GM12864 (cell line): ENCODE measurements at regions not wholly inside any gene's neighbourhood (a gene's known extent, or its start where the extent isn't known, plus 50 kb on each side); places are given as distances from the start of the nearest gene placed in this dataset.

Source experiments
- DNase-seq: peaks from one replicate; pipeline ENCODE4 v3.0.0-alpha.2; 2011; ENCODE audit warnings: low read depth
- H3K4me3 ChIP-seq: 2 replicates; pipeline ENCODE4 v1.5.1; 2011; ENCODE audit warnings: mild to moderate bottlenecking, low read depth, low read length, control low read depth
- CTCF ChIP-seq: IDR thresholded peaks from 2 replicates; pipeline ENCODE4 v1.5.1; 2011; ENCODE audit warnings: low read depth, mild to moderate bottlenecking, moderate library complexity, low read length, control low read depth, inconsistent platforms; ENCODE audit errors: missing control alignments

GRCh38 chr21:35969281-35969680, 91.0 kb downstream of the SETD4 start:
- TF ChIP-seq CTCF, result no peak
- DNase-seq, result no peak

GRCh38 chr21:35968564-35968963, 91.8 kb downstream of the SETD4 start:
- DNase-seq, result no peak
- no peak for TF ChIP-seq CTCF
- no peak overlapping the region for H3K4me3 ChIP-seq

More at GRCh38 chr21:35969281-35969680, 91.0 kb downstream of the SETD4 start:
- H3K4me3 ChIP-seq, result no peak overlapping the region

GRCh38 chr21:35965699-35966098, 94.6 kb downstream of the SETD4 start:
- H3K4me3 ChIP-seq, result no peak overlapping the region
- no peak for DNase-seq
- TF ChIP-seq CTCF, result no peak

- H3K4me3 ChIP-seq, result no peak overlapping the region
- no peak for TF ChIP-seq CTCF
- no peak for DNase-seq
Observed at GRCh38 chr21:35963920-35964451, 96.3 kb downstream of the SETD4 start.

GRCh38 chr21:35962917-35963316, 97.4 kb downstream of the SETD4 start:
- no peak for DNase-seq
- H3K4me3 ChIP-seq, result no peak overlapping the region
- no peak for TF ChIP-seq CTCF

GRCh38 chr21:35954066-35954465, 106.3 kb downstream of the SETD4 start:
- TF ChIP-seq CTCF, result no peak
- no peak for DNase-seq
- H3K4me3 ChIP-seq, result no peak overlapping the region

- no peak for TF ChIP-seq CTCF
- H3K4me3 ChIP-seq, result no peak overlapping the region
- DNase-seq, result no peak
Observed at GRCh38 chr21:35953597-35953996, 106.7 kb downstream of the SETD4 start.
